SK-N-SH (cell line): ENCODE measurements at regions not wholly inside any gene's neighbourhood (a gene's known extent, or its start where the extent isn't known, plus 50 kb on each side); places are given as distances from the start of the nearest gene placed in this dataset.

Source experiments
- CTCF ChIA-PET: fragments of 300-600, 350-600 bp; formaldehyde crosslinking; extraction: SDS; loops from one replicate; lab custom pipeline; 2021; lab: Yijun Ruan, JAX
- POLR2A ChIA-PET: fragments of 350-600 bp; sonication (Branson Sonifier 250); formaldehyde crosslinking; extraction: SDS; loops from one replicate; lab custom pipeline; 2020; ENCODE audit warnings: antibody characterized with exemption, inconsistent platforms; lab: Yijun Ruan, JAX
- DNase-seq: peaks from one replicate; pipeline ENCODE4 v3.0.0; 2012
- H2AFZ ChIP-seq: fragments of 200-600 bp; sonication (generic); 2 replicates; pipeline ENCODE4 v1.8.1; 2016; ENCODE audit warnings: antibody characterized with exemption, mild to moderate bottlenecking, low read depth
- H3F3A ChIP-seq: fragments of 200-600 bp; sonication (generic); replicated peaks from 2 replicates; pipeline ENCODE3; 2016; ENCODE audit warnings: antibody characterized with exemption, mild to moderate bottlenecking; ENCODE audit not compliant: insufficient read depth
- H3K27ac ChIP-seq, 2 experiments: fragments of 200-500 bp in 1 of 2; fragments of 200-600 bp in 1 of 2; sonication (Bioruptor generic) in 1 of 2; sonication (generic), shearing (Covaris generic) in 1 of 2; 2 replicates each; pipeline versions ENCODE4 v1.5.1 to v1.6.1; 2014 to 2016; ENCODE audit warnings: low read depth in 2 of 2, inconsistent platforms in 1 of 2, low read length in 1 of 2, mild to moderate bottlenecking in 1 of 2, mixed read lengths in 1 of 2
- H3K27me3 ChIP-seq: fragments of 200-600 bp; sonication (generic), shearing (Covaris generic); 2 replicates; pipeline ENCODE4 v1.6.1; 2016; ENCODE audit warnings: mixed run types; ENCODE audit not compliant: insufficient read depth
- H3K36me3 ChIP-seq, 2 experiments: fragments of 200-500 bp in 1 of 2; fragments of 200-600 bp in 1 of 2; sonication (Bioruptor generic) in 1 of 2; sonication (generic) in 1 of 2; replicated peaks in 1 of 2; 2 replicates each; pipeline versions ENCODE3 to v1.5.1; 2014 to 2016; ENCODE audit warnings: low read length in 1 of 2, mild to moderate bottlenecking in 1 of 2; ENCODE audit not compliant: insufficient read depth in 2 of 2, control insufficient read depth in 1 of 2
- H3K4me1 ChIP-seq, 2 experiments: fragments of 200-500 bp in 1 of 2; fragments of 200-600 bp in 1 of 2; sonication (Bioruptor generic) in 1 of 2; sonication (generic), shearing (Covaris generic) in 1 of 2; 2 replicates each; pipeline versions ENCODE4 v1.5.1 to v1.6.1; 2014 to 2016; ENCODE audit warnings: low read depth in 1 of 2, low read length in 1 of 2, mixed run types in 1 of 2; ENCODE audit not compliant: insufficient read depth in 2 of 2, control insufficient read depth in 1 of 2
- H3K4me2 ChIP-seq: fragments of 200-600 bp; sonication (generic), shearing (Covaris generic); 2 replicates; pipeline ENCODE4 v1.6.1; 2017; ENCODE audit warnings: mixed run types
- H3K4me3 ChIP-seq, 2 experiments: fragments of 200-500 bp in 1 of 2; fragments of 200-600 bp in 1 of 2; sonication (Bioruptor generic) in 1 of 2; sonication (generic), shearing (Covaris generic) in 1 of 2; 2 replicates each; pipeline versions ENCODE4 v1.5.1 to v1.8.1; 2014 to 2016; ENCODE audit warnings: low read depth in 2 of 2, inconsistent platforms in 1 of 2, low read length in 1 of 2, mild to moderate bottlenecking in 1 of 2, mixed read lengths in 1 of 2, moderate library complexity in 1 of 2
- H3K79me2 ChIP-seq: fragments of 200-600 bp; sonication (generic); 2 replicates; pipeline ENCODE4 v1.8.1; 2017; ENCODE audit warnings: mild to moderate bottlenecking; ENCODE audit not compliant: insufficient read depth
- H3K9ac ChIP-seq: fragments of 200-600 bp; sonication (generic); 2 replicates; pipeline ENCODE4 v1.6.1; 2017; ENCODE audit warnings: mixed run types
- H3K9me2 ChIP-seq: fragments of 200-600 bp; sonication (generic); 2 replicates; pipeline ENCODE4 v1.6.1; 2017; ENCODE audit warnings: mixed run types
- H3K9me3 ChIP-seq: fragments of 200-600 bp; sonication (generic); 2 replicates; pipeline ENCODE4 v1.6.1; 2017; ENCODE audit warnings: mixed run types, mild to moderate bottlenecking, moderate library complexity
- H4K20me1 ChIP-seq: fragments of 200-600 bp; sonication (generic); 2 replicates; pipeline ENCODE4 v1.6.1; 2017; ENCODE audit warnings: mild to moderate bottlenecking, mixed run types; ENCODE audit not compliant: insufficient read depth
- EP300 ChIP-seq, 2 experiments: IDR thresholded peaks; 2 replicates each; pipeline versions ENCODE4 v1.4.0 to v1.6.1; 2012; ENCODE audit warnings: borderline replicate concordance in 1 of 2, low read depth in 1 of 2, low read length in 1 of 2
- EZH2phosphoT487 ChIP-seq: fragments of 200-600 bp; sonication (generic); IDR thresholded peaks from 2 replicates; pipeline ENCODE4 v1.6.1; 2017; ENCODE audit warnings: low read depth, mixed run types, mild to moderate bottlenecking, antibody characterized with exemption, moderate library complexity, borderline replicate concordance
- FOSL2 ChIP-seq: IDR thresholded peaks from 2 replicates; pipeline ENCODE4 v1.4.0; 2012; ENCODE audit warnings: low read depth, mild to moderate bottlenecking, moderate library complexity, borderline replicate concordance
- FOXJ3 ChIP-seq: sonication (generic); formaldehyde crosslinking; IDR thresholded peaks from 2 replicates; pipeline ENCODE4 v1.5.1; 2020; ENCODE audit warnings: mild to moderate bottlenecking, missing genetic modification reagents
- FOXM1 ChIP-seq: IDR thresholded peaks from 2 replicates; pipeline ENCODE4 v1.4.0; 2012; ENCODE audit warnings: low read depth, mild to moderate bottlenecking
- GATA2 ChIP-seq: sonication (generic); formaldehyde crosslinking; IDR thresholded peaks from 2 replicates; pipeline ENCODE4 v1.5.0; 2020; ENCODE audit warnings: mild to moderate bottlenecking, missing genetic modification reagents
- MAX ChIP-seq: IDR thresholded peaks from 2 replicates; pipeline ENCODE4 v1.4.0; 2012; ENCODE audit warnings: low read depth
- MEF2A ChIP-seq: IDR thresholded peaks from 2 replicates; pipeline ENCODE4 v1.4.0; 2012; ENCODE audit warnings: low read depth, borderline replicate concordance
- NFIC ChIP-seq: IDR thresholded peaks from 2 replicates; pipeline ENCODE4 v1.4.0; 2012; ENCODE audit warnings: borderline replicate concordance
- POLR2AphosphoS5 ChIP-seq: IDR thresholded peaks from 2 replicates; pipeline ENCODE4 v1.6.1; 2012; ENCODE audit warnings: low read depth, low read length
- RAD21 ChIP-seq: IDR thresholded peaks from 2 replicates; pipeline ENCODE4 v1.6.1; 2012; ENCODE audit warnings: mild to moderate bottlenecking, low read length
- RFX5 ChIP-seq: IDR thresholded peaks from 2 replicates; pipeline ENCODE4 v1.6.1; 2012; ENCODE audit warnings: mild to moderate bottlenecking, improper control_type of control experiment, low read length
- RXRA ChIP-seq: IDR thresholded peaks from 2 replicates; pipeline ENCODE4 v1.4.0; 2012; ENCODE audit warnings: low read depth, mild to moderate bottlenecking, borderline replicate concordance
- SIN3A ChIP-seq: IDR thresholded peaks from 2 replicates; pipeline ENCODE4 v1.6.1; 2012; ENCODE audit warnings: low read depth, mild to moderate bottlenecking, low read length, moderate library complexity, borderline replicate concordance
- TCF12 ChIP-seq: IDR thresholded peaks from 2 replicates; pipeline ENCODE4 v1.4.0; 2012
- USF1 ChIP-seq: IDR thresholded peaks from 2 replicates; pipeline ENCODE4 v1.4.0; 2012; ENCODE audit warnings: low read depth, borderline replicate concordance
- YY1 ChIP-seq: IDR thresholded peaks from 2 replicates; pipeline ENCODE4 v1.4.0; 2012; ENCODE audit warnings: low read depth, mild to moderate bottlenecking
- WGBS: methylation state at CpG from one replicate; pipeline ENCODE4 v1.1.6; 2017; ENCODE audit warnings: low lambda C conversion rate; 5-methylcytosine and 5-hydroxymethylcytosine counted together
- TF ChIP-seq, protein P1 (sequence below): IDR thresholded peaks from 2 replicates; pipeline ENCODE4; 2012
- TF ChIP-seq, protein P2 (sequence below): IDR thresholded peaks from 2 replicates; pipeline ENCODE4 v1.6.1; 2012; ENCODE audit warnings: mild to moderate bottlenecking, low read depth, low read length, moderate library complexity

DNA sequence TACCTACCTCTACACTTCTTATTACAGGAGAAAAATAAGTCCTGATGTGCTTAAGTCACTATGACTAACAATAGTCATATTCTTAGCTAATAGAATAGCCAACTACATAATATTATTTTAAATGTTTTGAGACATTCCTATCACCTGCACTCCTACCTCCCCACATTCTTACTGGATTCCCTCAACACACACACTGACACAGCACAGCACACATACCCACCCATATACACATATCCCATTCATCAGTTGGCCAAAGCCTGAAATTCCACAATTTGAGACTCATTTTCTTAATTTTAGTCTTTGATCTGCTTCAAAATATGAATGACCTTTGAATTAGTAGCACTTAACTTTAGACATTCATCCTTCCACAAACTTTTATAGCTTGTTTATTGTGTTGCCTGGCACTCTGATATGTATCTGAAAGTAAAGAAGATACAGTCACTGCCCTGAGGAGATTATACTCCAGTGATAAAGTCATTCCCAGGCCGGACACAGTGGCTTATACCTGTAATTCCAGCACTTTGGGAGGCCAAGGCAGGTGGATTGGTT, 168.3 kb upstream of the RASA1 start:
- POLR2A ChIA-PET, result no interaction called here

More for the DNA sequence above, 168.3 kb upstream of the RASA1 start:
- Histone ChIP-seq H2AFZ (no peak overlapping the region), H3K36me3 (no peaks in the 10 kb centered on the region), H3K4me3 (no peak overlapping the region), H3F3A (no peaks in the 10 kb centered on the region), H3K4me1 (peaks cover 0 to 14% of the 10 kb centered on the region in 2 experiments; a peak in 2 of 4 replicates), H3K9me2 (0 out of 2 replicates have a peak, but pooled peaks cover 3% of the 10 kb centered on the region), H3K79me2 (no peaks in the 10 kb centered on the region)
- TF ChIP-seq GATA2 (CRISPR knock-in tag), result no peak
- no peak for TF ChIP-seq SIN3A
- TF ChIP-seq, protein P1, sequence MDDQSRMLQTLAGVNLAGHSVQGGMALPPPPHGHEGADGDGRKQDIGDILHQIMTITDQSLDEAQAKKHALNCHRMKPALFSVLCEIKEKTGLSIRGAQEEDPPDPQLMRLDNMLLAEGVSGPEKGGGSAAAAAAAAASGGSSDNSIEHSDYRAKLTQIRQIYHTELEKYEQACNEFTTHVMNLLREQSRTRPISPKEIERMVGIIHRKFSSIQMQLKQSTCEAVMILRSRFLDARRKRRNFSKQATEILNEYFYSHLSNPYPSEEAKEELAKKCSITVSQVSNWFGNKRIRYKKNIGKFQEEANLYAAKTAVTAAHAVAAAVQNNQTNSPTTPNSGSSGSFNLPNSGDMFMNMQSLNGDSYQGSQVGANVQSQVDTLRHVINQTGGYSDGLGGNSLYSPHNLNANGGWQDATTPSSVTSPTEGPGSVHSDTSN, result no peak
- no peak for TF ChIP-seq MAX
- no peak for TF ChIP-seq RXRA
- no peak for TF ChIP-seq YY1
- TF ChIP-seq EZH2phosphoT487, result no peak
- no peak for TF ChIP-seq FOXM1
- no peak for TF ChIP-seq MEF2A
- TF ChIP-seq USF1, result no peak
- TF ChIP-seq FOXJ3 (CRISPR knock-in tag), result no peak
- no peak for TF ChIP-seq RAD21
- no peak for TF ChIP-seq NFIC
- TF ChIP-seq FOSL2, result no peak
- TF ChIP-seq, protein P2, sequence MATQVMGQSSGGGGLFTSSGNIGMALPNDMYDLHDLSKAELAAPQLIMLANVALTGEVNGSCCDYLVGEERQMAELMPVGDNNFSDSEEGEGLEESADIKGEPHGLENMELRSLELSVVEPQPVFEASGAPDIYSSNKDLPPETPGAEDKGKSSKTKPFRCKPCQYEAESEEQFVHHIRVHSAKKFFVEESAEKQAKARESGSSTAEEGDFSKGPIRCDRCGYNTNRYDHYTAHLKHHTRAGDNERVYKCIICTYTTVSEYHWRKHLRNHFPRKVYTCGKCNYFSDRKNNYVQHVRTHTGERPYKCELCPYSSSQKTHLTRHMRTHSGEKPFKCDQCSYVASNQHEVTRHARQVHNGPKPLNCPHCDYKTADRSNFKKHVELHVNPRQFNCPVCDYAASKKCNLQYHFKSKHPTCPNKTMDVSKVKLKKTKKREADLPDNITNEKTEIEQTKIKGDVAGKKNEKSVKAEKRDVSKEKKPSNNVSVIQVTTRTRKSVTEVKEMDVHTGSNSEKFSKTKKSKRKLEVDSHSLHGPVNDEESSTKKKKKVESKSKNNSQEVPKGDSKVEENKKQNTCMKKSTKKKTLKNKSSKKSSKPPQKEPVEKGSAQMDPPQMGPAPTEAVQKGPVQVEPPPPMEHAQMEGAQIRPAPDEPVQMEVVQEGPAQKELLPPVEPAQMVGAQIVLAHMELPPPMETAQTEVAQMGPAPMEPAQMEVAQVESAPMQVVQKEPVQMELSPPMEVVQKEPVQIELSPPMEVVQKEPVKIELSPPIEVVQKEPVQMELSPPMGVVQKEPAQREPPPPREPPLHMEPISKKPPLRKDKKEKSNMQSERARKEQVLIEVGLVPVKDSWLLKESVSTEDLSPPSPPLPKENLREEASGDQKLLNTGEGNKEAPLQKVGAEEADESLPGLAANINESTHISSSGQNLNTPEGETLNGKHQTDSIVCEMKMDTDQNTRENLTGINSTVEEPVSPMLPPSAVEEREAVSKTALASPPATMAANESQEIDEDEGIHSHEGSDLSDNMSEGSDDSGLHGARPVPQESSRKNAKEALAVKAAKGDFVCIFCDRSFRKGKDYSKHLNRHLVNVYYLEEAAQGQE, result no peak
- no peak for TF ChIP-seq POLR2AphosphoS5
- no peak for TF ChIP-seq EP300 (IDR thresholded peaks at IDR 0.05; ENCODE audit: borderline replicate concordance in 1 of 2, low read depth in 1 of 2, low read length in 1 of 2)
- no peak for TF ChIP-seq RFX5
- no peak for TF ChIP-seq TCF12
- TF ChIP-seq, all 33 proteins: peak for 0
- no peak overlapping the region for H3K9ac ChIP-seq
- H3K27me3 ChIP-seq, result no peaks in the 10 kb centered on the region
- H3K27ac ChIP-seq, result no peak overlapping the region
- no peak for DNase-seq
- WGBS, result 30% methylated on average over 1 of the region's 1 CpG
- no peaks in the 10 kb centered on the region for H3K9me3 ChIP-seq
- no peaks in the 10 kb centered on the region for H4K20me1 ChIP-seq
- H3K4me2 ChIP-seq, result no peak overlapping the region; the same call in 1 of the 2 replicates
- CTCF ChIA-PET, result no interaction called here
